Mesenchymal stem cell (in vitro differentiated cells and primary cell): ENCODE measurements at regions not wholly inside any gene's neighbourhood (a gene's known extent, or its start where the extent isn't known, plus 50 kb on each side); places are given as distances from the start of the nearest gene placed in this dataset.
"Not testable (repeated sequence)": the region's sequence is repeated elsewhere in the genome, so short reads cannot be mapped to it uniquely, and the experiment has no call there.

Experiments used
- DNase-seq: peaks from one replicate; pipeline ENCODE4 v3.0.0-alpha.2; 2013
- H2AFZ ChIP-seq: one replicate; pipeline ENCODE4 v1.6.1; 2013; ENCODE audit warnings: low read depth, mild to moderate bottlenecking, control low read depth, inconsistent platforms, low read length, moderate library complexity
- H2AK5ac ChIP-seq: 2 replicates; pipeline ENCODE4 v1.6.1; 2013; ENCODE audit warnings: low read length, moderate library complexity, mild to moderate bottlenecking, inconsistent platforms; ENCODE audit not compliant: severe bottlenecking
- H2BK120ac ChIP-seq: one replicate; pipeline ENCODE4 v1.6.1; 2013; ENCODE audit warnings: low read depth, mild to moderate bottlenecking, inconsistent platforms, low read length, moderate library complexity
- H2BK12ac ChIP-seq, 2 experiments: one replicate each; pipeline ENCODE4 v1.6.1; 2013; ENCODE audit warnings: inconsistent platforms in 2 of 2, low read length in 2 of 2, mild to moderate bottlenecking in 2 of 2, moderate library complexity in 2 of 2, control low read depth in 1 of 2
- H2BK15ac ChIP-seq: one replicate; pipeline ENCODE4 v1.6.1; 2013; ENCODE audit warnings: mild to moderate bottlenecking, low read depth, inconsistent platforms; ENCODE audit not compliant: poor library complexity, severe bottlenecking
- H2BK5ac ChIP-seq: 2 replicates; pipeline ENCODE4 v1.6.1; 2013; ENCODE audit warnings: low read depth, mild to moderate bottlenecking, low read length, control low read depth, inconsistent platforms; ENCODE audit not compliant: poor library complexity, severe bottlenecking
- H3K14ac ChIP-seq, 2 experiments: one replicate each; pipeline ENCODE4 v1.6.1; 2013; ENCODE audit warnings: inconsistent platforms in 2 of 2, low read length in 2 of 2, control low read depth in 1 of 2, mild to moderate bottlenecking in 1 of 2, moderate library complexity in 1 of 2
- H3K18ac ChIP-seq, 2 experiments: one replicate each; pipeline ENCODE4 v1.6.1; 2013; ENCODE audit warnings: inconsistent platforms in 2 of 2, low read length in 2 of 2, control low read depth in 1 of 2, low read depth in 1 of 2, mild to moderate bottlenecking in 1 of 2
- H3K23ac ChIP-seq, 2 experiments: one replicate each; pipeline ENCODE4 v1.6.1; 2013; ENCODE audit warnings: inconsistent platforms in 2 of 2, low read length in 2 of 2, mild to moderate bottlenecking in 2 of 2, moderate library complexity in 2 of 2, control low read depth in 1 of 2
- H3K27ac ChIP-seq: 2 replicates; pipeline ENCODE4 v1.5.1; 2013; ENCODE audit warnings: mild to moderate bottlenecking, moderate library complexity, low read length, control low read depth, inconsistent platforms; ENCODE audit not compliant: poor library complexity, severe bottlenecking
- H3K27me3 ChIP-seq, 2 experiments: 2 replicates each; pipeline versions ENCODE4 v1.6.1 to v1.7.0; 2013; ENCODE audit warnings: low read length in 2 of 2, mild to moderate bottlenecking in 2 of 2, moderate library complexity in 2 of 2, control low read depth in 1 of 2, inconsistent platforms in 1 of 2; ENCODE audit not compliant: control insufficient read depth in 1 of 2, insufficient read depth in 1 of 2
- H3K36me3 ChIP-seq, 2 experiments: 2 replicates each; pipeline versions ENCODE4 v1.6.1 to v1.7.0; 2013; ENCODE audit warnings: low read length in 2 of 2, control low read depth in 1 of 2, inconsistent platforms in 1 of 2, low read depth in 1 of 2, mild to moderate bottlenecking in 1 of 2; ENCODE audit not compliant: insufficient read depth in 2 of 2, control insufficient read depth in 1 of 2
- H3K4ac ChIP-seq, 2 experiments: one replicate each; pipeline ENCODE4 v1.6.1; 2013; ENCODE audit warnings: inconsistent platforms in 2 of 2, low read length in 2 of 2, mild to moderate bottlenecking in 2 of 2, moderate library complexity in 2 of 2, control low read depth in 1 of 2, low read depth in 1 of 2
- H3K4me1 ChIP-seq: 2 replicates; pipeline ENCODE4 v1.6.1; 2013; ENCODE audit warnings: low read depth, low read length, control low read depth; ENCODE audit not compliant: control insufficient read depth, insufficient read depth
- H3K4me2 ChIP-seq: 2 replicates; pipeline ENCODE4 v1.6.1; 2013; ENCODE audit warnings: low read length, mild to moderate bottlenecking, inconsistent platforms; ENCODE audit not compliant: poor library complexity, severe bottlenecking
- H3K4me3 ChIP-seq, 2 experiments: 2 replicates each; pipeline versions ENCODE4 v1.5.1 to v1.7.0; 2013; ENCODE audit warnings: low read length in 2 of 2, mild to moderate bottlenecking in 2 of 2, control low read depth in 1 of 2, low read depth in 1 of 2; ENCODE audit not compliant: insufficient read depth in 1 of 2
- H3K79me1 ChIP-seq: replicated peaks from 2 replicates; pipeline ENCODE4 v1.6.1; 2013; ENCODE audit warnings: mild to moderate bottlenecking, control low read depth, low read length, inconsistent platforms; ENCODE audit not compliant: poor library complexity, severe bottlenecking
- H3K9ac ChIP-seq: 2 replicates; pipeline ENCODE4 v1.7.0; 2013; ENCODE audit warnings: mild to moderate bottlenecking, low read length, moderate library complexity
- H3K9me3 ChIP-seq: 2 replicates; pipeline ENCODE4 v1.7.0; 2013; ENCODE audit warnings: mild to moderate bottlenecking, low read length; ENCODE audit not compliant: control insufficient read depth
- H4K8ac ChIP-seq: one replicate; pipeline ENCODE4 v1.6.1; 2013; ENCODE audit warnings: inconsistent platforms, mild to moderate bottlenecking, low read length, moderate library complexity
- H4K91ac ChIP-seq: one replicate; pipeline ENCODE4 v1.6.1; 2013; ENCODE audit warnings: mild to moderate bottlenecking, low read length, inconsistent platforms
- WGBS: methylation state at CpG from one replicate; pipeline ENCODE4 v1.1.7; 2013; ENCODE audit warnings: mixed read lengths; 5-methylcytosine and 5-hydroxymethylcytosine counted together

GRCh38 chr16:60771138-60771537 lies 1265.1 kb downstream of the CDH8 start:
- no peak overlapping the region for H3K4ac ChIP-seq
- H4K91ac ChIP-seq = no peak overlapping the region
- H2AK5ac ChIP-seq = no peak overlapping the region
- no peak overlapping the region for H3K27ac ChIP-seq
- H2AFZ ChIP-seq = no peak overlapping the region
- no peak overlapping the region for H2BK15ac ChIP-seq
- no peaks in the 10 kb centered on the region for H3K27me3 ChIP-seq
- H3K23ac ChIP-seq = no peak overlapping the region
- H3K9me3 ChIP-seq = no peaks in the 10 kb centered on the region
- H3K9ac ChIP-seq = no peak overlapping the region
- no peak for DNase-seq
- H4K8ac ChIP-seq = no peak overlapping the region
- no peak overlapping the region for H3K4me3 ChIP-seq
- no peaks in the 10 kb centered on the region for H3K4me1 ChIP-seq
- H3K36me3 ChIP-seq = no peaks in the 10 kb centered on the region
- H2BK120ac ChIP-seq = no peak overlapping the region
- no peak overlapping the region for H3K14ac ChIP-seq
- H2BK5ac ChIP-seq = no peak overlapping the region
- H3K4me2 ChIP-seq = no peak overlapping the region
- WGBS = 69% methylated on average over 4 of the region's 4 CpGs
- H3K79me1 ChIP-seq = no peaks in the 10 kb centered on the region
- H2BK12ac ChIP-seq = no peak overlapping the region
- H3K18ac ChIP-seq = no peak overlapping the region

- H2BK5ac ChIP-seq, H2AK5ac ChIP-seq, H2AFZ ChIP-seq, H2BK120ac ChIP-seq, H4K8ac ChIP-seq, DNase-seq, H3K9me3 ChIP-seq, H2BK15ac ChIP-seq, H3K9ac ChIP-seq, H3K18ac ChIP-seq, H3K27ac ChIP-seq, H3K4me1 ChIP-seq, H4K91ac ChIP-seq, H3K36me3 ChIP-seq, H3K14ac ChIP-seq, H3K27me3 ChIP-seq, H3K4me3 ChIP-seq, H2BK12ac ChIP-seq, H3K79me1 ChIP-seq, H3K23ac ChIP-seq, H3K4ac ChIP-seq, H3K4me2 ChIP-seq: not testable (repeated sequence)
These were observed 1265.9 kb downstream of the CDH8 start for GRCh38 chr16:60770384-60770783.

GRCh38 chr16:60763869-60764268 lies 1272.4 kb downstream of the CDH8 start:
- H3K18ac ChIP-seq = no peak overlapping the region
- no peak overlapping the region for H3K4me3 ChIP-seq
- no peak for DNase-seq
- H3K14ac ChIP-seq = no peak overlapping the region
- H2AFZ ChIP-seq = no peak overlapping the region
- no peak overlapping the region for H2BK5ac ChIP-seq
- no peak overlapping the region for H3K27ac ChIP-seq
- H3K4me1 ChIP-seq = no peaks in the 10 kb centered on the region
- H3K9ac ChIP-seq = no peak overlapping the region
- H3K79me1 ChIP-seq = no peaks in the 10 kb centered on the region
- H2BK12ac ChIP-seq = no peak overlapping the region
- no peak overlapping the region for H2BK120ac ChIP-seq
- 85% methylated on average over 4 of the region's 4 CpGs for WGBS
- H3K36me3 ChIP-seq = no peaks in the 10 kb centered on the region
- H3K4me2 ChIP-seq = no peak overlapping the region
- no peaks in the 10 kb centered on the region for H3K27me3 ChIP-seq
- no peak overlapping the region for H3K23ac ChIP-seq
- no peak overlapping the region for H4K8ac ChIP-seq
- H3K9me3 ChIP-seq = no peaks in the 10 kb centered on the region
- H4K91ac ChIP-seq = no peak overlapping the region
- no peak overlapping the region for H2AK5ac ChIP-seq
- no peak overlapping the region for H3K4ac ChIP-seq
- no peak overlapping the region for H2BK15ac ChIP-seq

GRCh38 chr16:60755907-60756306 lies 1280.3 kb downstream of the CDH8 start:
- no peak overlapping the region for H3K4ac ChIP-seq

More at GRCh38 chr16:60755907-60756306, 1280.3 kb downstream of the CDH8 start:
- H3K4me2 ChIP-seq = no peak overlapping the region
- H2BK120ac ChIP-seq = no peak overlapping the region
- H3K4me1 ChIP-seq = no peaks in the 10 kb centered on the region
- H2AFZ ChIP-seq = no peak overlapping the region
- no peak overlapping the region for H3K4me3 ChIP-seq
- H3K9me3 ChIP-seq = no peaks in the 10 kb centered on the region
- no peaks in the 10 kb centered on the region for H3K27me3 ChIP-seq
- H4K8ac ChIP-seq = no peak overlapping the region
- no peaks in the 10 kb centered on the region for H3K36me3 ChIP-seq
- H3K14ac ChIP-seq = no peak overlapping the region
- no peak for DNase-seq
- no peak overlapping the region for H2AK5ac ChIP-seq
- no peak overlapping the region for H3K23ac ChIP-seq
- no peak overlapping the region for H2BK5ac ChIP-seq
- H3K27ac ChIP-seq = no peak overlapping the region
- H3K9ac ChIP-seq = no peak overlapping the region
- no peaks in the 10 kb centered on the region for H3K79me1 ChIP-seq
- no peak overlapping the region for H3K18ac ChIP-seq
- H4K91ac ChIP-seq = no peak overlapping the region
- no peak overlapping the region for H2BK12ac ChIP-seq
- H2BK15ac ChIP-seq = no peak overlapping the region
